B cell (primary cell): ENCODE measurements at regions not wholly inside any gene's neighbourhood (a gene's known extent, or its start where the extent isn't known, plus 50 kb on each side); places are given as distances from the start of the nearest gene placed in this dataset.

ENCODE experiments used
- CTCF ChIP-seq: fragments of 200-600 bp; IDR thresholded peaks from one replicate; pipeline ENCODE4 v1.8.0; 2022; ENCODE audit warnings: antibody characterized with exemption, mild to moderate bottlenecking
- EZH2 ChIP-seq: IDR thresholded peaks from 2 replicates; pipeline ENCODE4 v1.6.1; 2012; ENCODE audit warnings: borderline replicate concordance, low read depth, mild to moderate bottlenecking, moderate library complexity, low read length; ENCODE audit not compliant: insufficient read depth, poor library complexity, severe bottlenecking

- TF ChIP-seq CTCF (no peak), EZH2 (no peak)
These were observed 177.2 kb downstream of the ENGASE start for GRCh38 chr17:79251824-79252223.
